Adrenal gland (tissue), 5 donors: ENCODE measurements at regions not wholly inside any gene's neighbourhood (a gene's known extent, or its start where the extent isn't known, plus 50 kb on each side); places are given as distances from the start of the nearest gene placed in this dataset.

Experiments
- CTCF ChIP-seq, 6 experiments: fragments of 450-650 bp in 4 of 6; fragments of 200-600 bp in 2 of 6; sonication (generic) in 1 of 6; IDR thresholded peaks; 1 replicate in 5 of 6; 2 replicates in 1 of 6; pipeline versions ENCODE4 v1.5.1 to v1.8.0; 2016 to 2021; ENCODE audit warnings: antibody characterized with exemption in 6 of 6, mild to moderate bottlenecking in 2 of 6, moderate library complexity in 1 of 6
- POLR2A ChIP-seq, 2 donors: fragments of 450-650 bp; IDR thresholded peaks; one replicate each; pipeline ENCODE4 v1.6.1; 2017; ENCODE audit warnings: antibody characterized with exemption in 2 of 2, mild to moderate bottlenecking in 2 of 2, moderate library complexity in 1 of 2
- donor health status: DM: no; HTN: no; CAD: no.

DNA sequence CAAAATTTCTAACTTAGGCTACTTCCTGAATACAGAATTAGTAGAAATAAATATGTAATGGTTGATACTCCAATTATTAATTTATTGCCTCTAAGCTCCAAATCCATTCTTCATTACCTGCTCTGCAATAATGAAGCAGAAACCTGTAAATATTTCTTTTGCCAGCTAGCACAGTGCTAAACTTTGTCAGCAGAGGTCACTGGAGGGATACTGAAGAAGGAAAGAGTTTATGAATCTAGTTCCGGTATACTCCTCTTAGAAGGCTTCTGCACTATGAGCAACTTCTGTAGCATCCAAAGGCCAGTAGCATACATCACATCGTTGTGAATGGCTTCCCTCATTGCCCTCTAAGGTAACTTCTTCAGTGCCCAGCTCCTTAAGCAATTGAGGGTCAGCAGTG, 81.0 kb upstream of the LHX8 start:
- TF ChIP-seq CTCF (IDR thresholded peaks at IDR 0.05) (no peak), POLR2A (IDR thresholded peaks at IDR 0.05) (no peak)
